ENCODE measurements at regions not wholly inside any gene's neighbourhood (a gene's known extent, or its start where the extent isn't known, plus 50 kb on each side); places are given as distances from the start of the nearest gene placed in this dataset.

GRCh38 chr10:123284022-123284421 is 129.8 kb downstream of the BUB3 start:
- H3K27ac Mint-ChIP-seq = no peak overlapping the region; a peak in 1 of 7 replicates
- DNase-seq = no peak
- Histone ChIP-seq H2AFZ (ENCODE audit: low read length) (no peak overlapping the region), H3K23me2 (ENCODE audit: insufficient read length, low read depth, low read length, poor library complexity, severe bottlenecking) (no peaks in the 10 kb centered on the region), H4K5ac (ENCODE audit: insufficient read length, low read depth, low read length) (no peak overlapping the region), H3K9me3 (ENCODE audit: control insufficient read depth, low read depth, low read length) (no peaks in the 10 kb centered on the region), H2BK15ac (ENCODE audit: low read depth, low read length) (no peak overlapping the region), H3K56ac (ENCODE audit: insufficient read length, low read depth, low read length) (no peak overlapping the region), H2BK120ac (ENCODE audit: low read depth, low read length, poor library complexity, severe bottlenecking) (no peak overlapping the region), H3K79me1 (ENCODE audit: insufficient read depth, low read depth, low read length, poor library complexity, severe bottlenecking) (no peaks in the 10 kb centered on the region), H2BK5ac (ENCODE audit: insufficient read length, low read length) (no peak overlapping the region), H3K79me2 (ENCODE audit: insufficient read depth, low read length) (no peaks in the 10 kb centered on the region), H2BK20ac (ENCODE audit: low read depth, low read length, poor library complexity, severe bottlenecking) (no peak overlapping the region), H3K9ac (ENCODE audit: extremely low read depth, insufficient read length, low read length) (no peak overlapping the region), H3K27ac (ENCODE audit: insufficient read length, low read depth, low read length) (no peak overlapping the region), H4K91ac (ENCODE audit: insufficient read length, low read depth, low read length) (no peak overlapping the region), H4K8ac (replicated peaks; ENCODE audit: insufficient read length, low read depth, low read length) (no peak overlapping the region), H3K14ac (ENCODE audit: insufficient read depth, low read length) (no peak overlapping the region), H3K4ac (ENCODE audit: low read depth, low read length) (no peak overlapping the region), H3K4me1 (ENCODE audit: insufficient read depth, low read length) (no peaks in the 10 kb centered on the region), H2BK12ac (ENCODE audit: insufficient read length, low read depth, low read length) (no peak overlapping the region), H3T11ph (ENCODE audit: low read length) (no peak overlapping the region), H3K4me2 (ENCODE audit: insufficient read depth, insufficient read length, low read length) (no peak overlapping the region), H3K23ac (ENCODE audit: insufficient read length, low read depth, low read length) (no peak overlapping the region), H2AK5ac (ENCODE audit: insufficient read length, low read length) (no peak overlapping the region), H3K18ac (ENCODE audit: insufficient read length, low read depth, low read length) (no peak overlapping the region), H4K20me1 (ENCODE audit: control insufficient read depth, insufficient read depth, insufficient read length) (no peaks in the 10 kb centered on the region), H3K27me3 (ENCODE audit: insufficient read depth, low read length) (no peaks in the 10 kb centered on the region)
- H3K27me3 Mint-ChIP-seq (ENCODE audit: low read depth) = peaks cover 2% of the 10 kb centered on the region; the same call in 1 of the 2 replicates
- no peak overlapping the region for H3K4me3 Mint-ChIP-seq
- no peaks in the 10 kb centered on the region; a peak in 1 of 5 replicates for H3K9me3 Mint-ChIP-seq
- TF ChIP-seq CTCF (conservative IDR thresholded peaks at IDR 0.05) = peak; percentile 48
- peaks cover 4% of the 10 kb centered on the region in 2 experiments; a peak in 3 of 4 replicates for H3K4me1 Mint-ChIP-seq
- H3K36me3 Mint-ChIP-seq (ENCODE audit: insufficient read depth in 1 of 3, low read depth in 3 of 3) = peaks cover 0 to 6% (median 3%) of the 10 kb centered on the region in 3 experiments; a peak in 4 of 7 replicates

Data from H9 (cell line).